GM23338 (cell line): ENCODE measurements at regions not wholly inside any gene's neighbourhood (a gene's known extent, or its start where the extent isn't known, plus 50 kb on each side); places are given as distances from the start of the nearest gene placed in this dataset.

ENCODE experiments used
- ATAC-seq: fragments of 200-7000 bp; cut with Tn5 transposase; 3 replicates; pipeline ENCODE4 v1.9.1; 2020
- DNase-seq: peaks from one replicate; pipeline ENCODE4 v3.0.0-alpha.2; 2015; ENCODE audit warnings: low spot score
- H2AFZ ChIP-seq: fragments of 200-600 bp; sonication (generic); 2 replicates; pipeline ENCODE4 v1.8.0; 2016; ENCODE audit warnings: antibody characterized with exemption, mild to moderate bottlenecking, moderate library complexity
- H3F3A ChIP-seq: fragments of 200-600 bp; sonication (generic); replicated peaks from 2 replicates; pipeline ENCODE4 v1.8.0; 2017; ENCODE audit warnings: antibody characterized with exemption, mixed run types, low read depth
- H3K27ac ChIP-seq: fragments of 200-600 bp; sonication (generic); 2 replicates; pipeline ENCODE4 v1.6.1; 2016; ENCODE audit warnings: low read depth
- H3K27me3 ChIP-seq: fragments of 200-600 bp; sonication (generic); 2 replicates; pipeline ENCODE4 v1.8.0; 2016; ENCODE audit warnings: mild to moderate bottlenecking, mixed run types, moderate library complexity; ENCODE audit not compliant: insufficient read depth
- H3K36me3 ChIP-seq: fragments of 200-600 bp; sonication (generic); 2 replicates; pipeline ENCODE4 v1.8.0; 2016; ENCODE audit warnings: mild to moderate bottlenecking; ENCODE audit not compliant: insufficient read depth
- H3K4me1 ChIP-seq: fragments of 200-600 bp; sonication (generic); 2 replicates; pipeline ENCODE4 v1.8.0; 2016; ENCODE audit warnings: mild to moderate bottlenecking, moderate library complexity; ENCODE audit not compliant: insufficient read depth
- H3K4me2 ChIP-seq: fragments of 200-600 bp; sonication (generic); 2 replicates; pipeline ENCODE4 v1.7.1; 2017; ENCODE audit warnings: mixed run types
- H3K4me3 ChIP-seq: fragments of 200-600 bp; sonication (generic); 2 replicates; pipeline ENCODE4 v1.6.1; 2016; ENCODE audit warnings: mixed run types
- H3K79me2 ChIP-seq: fragments of 200-600 bp; sonication (generic); replicated peaks from 2 replicates; pipeline ENCODE4 v1.8.0; 2017; ENCODE audit warnings: mild to moderate bottlenecking; ENCODE audit not compliant: insufficient read depth
- H3K9me2 ChIP-seq: fragments of 200-600 bp; sonication (generic); 2 replicates; pipeline ENCODE4 v1.8.0; 2017; ENCODE audit not compliant: insufficient read depth
- H4K20me1 ChIP-seq: fragments of 200-600 bp; sonication (generic); replicated peaks from 2 replicates; pipeline ENCODE4 v1.8.0; 2017; ENCODE audit warnings: mild to moderate bottlenecking; ENCODE audit not compliant: insufficient read depth
- H3K27ac Mint-ChIP-seq: 2 replicates; pipeline ENCODE4 v1.8.0; 2020; ENCODE audit warnings: inconsistent platforms, mild to moderate bottlenecking, moderate library complexity, mixed read lengths
- H3K27me3 Mint-ChIP-seq: 3 replicates; pipeline ENCODE4 v1.8.0; 2022; ENCODE audit warnings: low read depth, mild to moderate bottlenecking, moderate library complexity, mixed read lengths, inconsistent platforms; ENCODE audit not compliant: insufficient read depth, poor library complexity
- H3K36me3 Mint-ChIP-seq: 3 replicates; pipeline ENCODE4 v1.8.0; 2021; ENCODE audit warnings: low read depth, mild to moderate bottlenecking, inconsistent platforms, moderate library complexity, mixed read lengths
- H3K4me1 Mint-ChIP-seq: 3 replicates; pipeline ENCODE4 v1.8.0; 2020; ENCODE audit warnings: mild to moderate bottlenecking, inconsistent platforms, mixed read lengths
- H3K4me3 Mint-ChIP-seq: 3 replicates; pipeline ENCODE4 v1.8.0; 2021; ENCODE audit warnings: moderate library complexity, mild to moderate bottlenecking, inconsistent platforms, mixed read lengths
- H3K9me3 Mint-ChIP-seq: 3 replicates; pipeline ENCODE4 v1.8.0; 2020; ENCODE audit warnings: moderate library complexity, mild to moderate bottlenecking, inconsistent platforms, mixed read lengths
- CREB1 ChIP-seq: fragments of 250-450 bp; sonication (Bioruptor Pico); IDR thresholded peaks from 2 replicates; pipeline ENCODE4 v1.5.0; 2020; ENCODE audit warnings: low read depth, mild to moderate bottlenecking, moderate library complexity
- CTCF ChIP-seq, 2 experiments: fragments of 200-600 bp in 1 of 2; sonication (generic) in 1 of 2; conservative IDR thresholded peaks; 2 replicates each; pipeline versions ENCODE4 v1.5.1 to v1.6.1; 2016 to 2017; ENCODE audit warnings: antibody characterized with exemption in 2 of 2, low read depth in 2 of 2, mild to moderate bottlenecking in 2 of 2, moderate library complexity in 1 of 2
- EZH2 ChIP-seq: fragments of 200-600 bp; sonication (generic); IDR thresholded peaks from one replicate; pipeline ENCODE4 v1.8.0; 2017; ENCODE audit warnings: antibody characterized with exemption, mild to moderate bottlenecking, low read depth; ENCODE audit not compliant: unreplicated experiment
- EZH2phosphoT487 ChIP-seq: fragments of 200-600 bp; sonication (generic); IDR thresholded peaks from one replicate; pipeline ENCODE4 v1.8.1; 2018; ENCODE audit warnings: antibody characterized with exemption; ENCODE audit not compliant: unreplicated experiment
- JUNB ChIP-seq: IDR thresholded peaks from one replicate; pipeline ENCODE4 v1.6.1; 2016; ENCODE audit warnings: antibody characterized with exemption; ENCODE audit not compliant: unreplicated experiment
- POLR2AphosphoS5 ChIP-seq: IDR thresholded peaks from 2 replicates; pipeline ENCODE4 v1.6.1; 2016; ENCODE audit warnings: antibody characterized with exemption, low read depth
- STAT1 ChIP-seq: IDR thresholded peaks from one replicate; pipeline ENCODE4 v1.6.1; 2016; ENCODE audit warnings: antibody characterized with exemption; ENCODE audit not compliant: unreplicated experiment
- ZNF114 ChIP-seq: fragments of 250-450 bp; sonication (Bioruptor Pico); IDR thresholded peaks from 2 replicates; pipeline ENCODE4 v1.5.0; 2020; ENCODE audit warnings: mild to moderate bottlenecking, moderate library complexity
- ZNF331 ChIP-seq: fragments of 250-450 bp; sonication (Bioruptor Pico); IDR thresholded peaks from 2 replicates; pipeline ENCODE4 v1.5.0; 2020; ENCODE audit warnings: low read depth, mild to moderate bottlenecking, moderate library complexity
- TF ChIP-seq, protein P1 (sequence below): fragments of 250-450 bp; sonication (Bioruptor Pico); IDR thresholded peaks from 2 replicates; pipeline ENCODE4 v1.5.0; 2020; ENCODE audit warnings: mild to moderate bottlenecking, moderate library complexity
- TF ChIP-seq, protein P2 (sequence below): IDR thresholded peaks from one replicate; pipeline ENCODE4 v1.6.1; 2018; ENCODE audit warnings: antibody characterized with exemption; ENCODE audit not compliant: unreplicated experiment

DNA sequence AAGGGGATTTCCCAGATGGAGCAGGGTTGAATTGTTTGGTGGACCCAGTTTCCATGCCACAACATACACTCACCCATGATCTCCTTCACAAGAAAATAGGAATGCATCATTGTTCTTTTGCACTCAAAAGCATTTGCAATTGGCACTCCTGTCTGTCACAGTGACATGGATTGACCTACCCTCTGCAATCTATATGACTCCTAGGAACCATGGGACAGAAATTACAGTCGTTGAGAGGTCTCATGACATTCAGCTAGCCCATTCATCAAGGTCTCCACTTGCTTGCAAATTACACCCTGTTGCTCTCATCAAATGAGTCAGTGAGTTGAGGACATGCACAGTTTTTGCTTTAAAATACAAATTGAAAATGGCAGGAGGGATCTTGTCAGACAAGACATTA is 448.5 kb downstream of the LPIN1 start (continued):
- TF ChIP-seq, protein P1, sequence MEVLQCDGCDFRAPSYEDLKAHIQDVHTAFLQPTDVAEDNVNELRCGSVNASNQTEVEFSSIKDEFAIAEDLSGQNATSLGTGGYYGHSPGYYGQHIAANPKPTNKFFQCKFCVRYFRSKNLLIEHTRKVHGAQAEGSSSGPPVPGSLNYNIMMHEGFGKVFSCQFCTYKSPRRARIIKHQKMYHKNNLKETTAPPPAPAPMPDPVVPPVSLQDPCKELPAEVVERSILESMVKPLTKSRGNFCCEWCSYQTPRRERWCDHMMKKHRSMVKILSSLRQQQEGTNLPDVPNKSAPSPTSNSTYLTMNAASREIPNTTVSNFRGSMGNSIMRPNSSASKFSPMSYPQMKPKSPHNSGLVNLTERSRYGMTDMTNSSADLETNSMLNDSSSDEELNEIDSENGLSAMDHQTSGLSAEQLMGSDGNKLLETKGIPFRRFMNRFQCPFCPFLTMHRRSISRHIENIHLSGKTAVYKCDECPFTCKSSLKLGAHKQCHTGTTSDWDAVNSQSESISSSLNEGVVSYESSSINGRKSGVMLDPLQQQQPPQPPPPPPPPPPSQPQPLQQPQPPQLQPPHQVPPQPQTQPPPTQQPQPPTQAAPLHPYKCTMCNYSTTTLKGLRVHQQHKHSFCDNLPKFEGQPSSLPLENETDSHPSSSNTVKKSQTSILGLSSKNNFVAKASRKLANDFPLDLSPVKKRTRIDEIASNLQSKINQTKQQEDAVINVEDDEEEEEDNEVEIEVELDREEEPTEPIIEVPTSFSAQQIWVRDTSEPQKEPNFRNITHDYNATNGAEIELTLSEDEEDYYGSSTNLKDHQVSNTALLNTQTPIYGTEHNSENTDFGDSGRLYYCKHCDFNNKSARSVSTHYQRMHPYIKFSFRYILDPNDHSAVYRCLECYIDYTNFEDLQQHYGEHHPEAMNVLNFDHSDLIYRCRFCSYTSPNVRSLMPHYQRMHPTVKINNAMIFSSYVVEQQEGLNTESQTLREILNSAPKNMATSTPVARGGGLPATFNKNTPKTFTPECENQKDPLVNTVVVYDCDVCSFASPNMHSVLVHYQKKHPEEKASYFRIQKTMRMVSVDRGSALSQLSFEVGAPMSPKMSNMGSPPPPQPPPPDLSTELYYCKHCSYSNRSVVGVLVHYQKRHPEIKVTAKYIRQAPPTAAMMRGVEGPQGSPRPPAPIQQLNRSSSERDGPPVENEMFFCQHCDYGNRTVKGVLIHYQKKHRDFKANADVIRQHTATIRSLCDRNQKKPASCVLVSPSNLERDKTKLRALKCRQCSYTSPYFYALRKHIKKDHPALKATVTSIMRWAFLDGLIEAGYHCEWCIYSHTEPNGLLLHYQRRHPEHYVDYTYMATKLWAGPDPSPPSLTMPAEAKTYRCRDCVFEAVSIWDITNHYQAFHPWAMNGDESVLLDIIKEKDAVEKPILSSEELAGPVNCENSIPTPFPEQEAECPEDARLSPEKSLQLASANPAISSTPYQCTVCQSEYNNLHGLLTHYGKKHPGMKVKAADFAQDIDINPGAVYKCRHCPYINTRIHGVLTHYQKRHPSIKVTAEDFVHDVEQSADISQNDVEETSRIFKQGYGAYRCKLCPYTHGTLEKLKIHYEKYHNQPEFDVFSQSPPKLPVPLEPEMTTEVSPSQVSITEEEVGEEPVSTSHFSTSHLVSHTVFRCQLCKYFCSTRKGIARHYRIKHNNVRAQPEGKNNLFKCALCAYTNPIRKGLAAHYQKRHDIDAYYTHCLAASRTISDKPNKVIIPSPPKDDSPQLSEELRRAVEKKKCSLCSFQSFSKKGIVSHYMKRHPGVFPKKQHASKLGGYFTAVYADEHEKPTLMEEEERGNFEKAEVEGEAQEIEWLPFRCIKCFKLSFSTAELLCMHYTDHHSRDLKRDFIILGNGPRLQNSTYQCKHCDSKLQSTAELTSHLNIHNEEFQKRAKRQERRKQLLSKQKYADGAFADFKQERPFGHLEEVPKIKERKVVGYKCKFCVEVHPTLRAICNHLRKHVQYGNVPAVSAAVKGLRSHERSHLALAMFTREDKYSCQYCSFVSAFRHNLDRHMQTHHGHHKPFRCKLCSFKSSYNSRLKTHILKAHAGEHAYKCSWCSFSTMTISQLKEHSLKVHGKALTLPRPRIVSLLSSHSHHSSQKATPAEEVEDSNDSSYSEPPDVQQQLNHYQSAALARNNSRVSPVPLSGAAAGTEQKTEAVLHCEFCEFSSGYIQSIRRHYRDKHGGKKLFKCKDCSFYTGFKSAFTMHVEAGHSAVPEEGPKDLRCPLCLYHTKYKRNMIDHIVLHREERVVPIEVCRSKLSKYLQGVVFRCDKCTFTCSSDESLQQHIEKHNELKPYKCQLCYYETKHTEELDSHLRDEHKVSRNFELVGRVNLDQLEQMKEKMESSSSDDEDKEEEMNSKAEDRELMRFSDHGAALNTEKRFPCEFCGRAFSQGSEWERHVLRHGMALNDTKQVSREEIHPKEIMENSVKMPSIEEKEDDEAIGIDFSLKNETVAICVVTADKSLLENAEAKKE (CRISPR knock-in tag), result no peak
- TF ChIP-seq EZH2phosphoT487 (no peak), ZNF114 (CRISPR knock-in tag) (no peak), EZH2 (no peak), CTCF (conservative IDR thresholded peaks at IDR 0.05; ENCODE audit: low read depth in 2 of 2) (no peak)

DNA sequence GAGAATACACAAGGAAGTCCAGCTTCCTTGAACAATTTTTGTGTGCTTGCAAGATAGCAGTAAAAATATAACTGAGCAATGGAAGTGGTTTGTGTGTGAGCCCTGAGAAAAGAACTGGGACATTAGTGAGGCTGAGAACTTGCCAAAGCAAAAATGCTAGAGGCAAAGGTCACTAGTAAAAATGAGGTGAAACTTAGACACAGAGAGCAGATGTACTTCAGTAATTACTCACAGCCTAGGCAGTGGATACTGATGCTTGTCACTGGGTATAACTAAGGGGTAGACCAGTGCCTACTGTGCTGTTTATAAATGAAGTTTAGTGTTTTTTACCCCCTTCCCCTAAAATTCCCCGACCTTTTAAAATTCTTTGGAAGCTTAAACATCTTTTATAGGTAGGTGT is 450.1 kb downstream of the LPIN1 start:
- DNase-seq (no peak), ATAC-seq (no peak)
- Histone ChIP-seq H3K4me1 (no peaks in the 10 kb centered on the region), H3K36me3 (no peaks in the 10 kb centered on the region), H3K4me3 (no peak overlapping the region), H3F3A (no peaks in the 10 kb centered on the region), H3K27ac (no peak overlapping the region), H3K79me2 (no peaks in the 10 kb centered on the region), H2AFZ (no peak overlapping the region), H3K27me3 (no peaks in the 10 kb centered on the region), H4K20me1 (no peaks in the 10 kb centered on the region), H3K4me2 (no peak overlapping the region), H3K9me2 (peaks cover 6% of the 10 kb centered on the region; the same call in 1 of the 2 replicates)
- peaks cover 4% of the 10 kb centered on the region; the same call in 2 of the 3 replicates for H3K36me3 Mint-ChIP-seq
- H3K4me3 Mint-ChIP-seq, result no peak overlapping the region
- H3K9me3 Mint-ChIP-seq, result peaks cover 7% of the 10 kb centered on the region; the same call in 2 of the 3 replicates
- H3K27ac Mint-ChIP-seq, result no peak overlapping the region
- H3K27me3 Mint-ChIP-seq, result no peaks in the 10 kb centered on the region
- peaks cover 6% of the 10 kb centered on the region; the same call in 1 of the 3 replicates for H3K4me1 Mint-ChIP-seq
- no peak for TF ChIP-seq POLR2AphosphoS5
- TF ChIP-seq EZH2phosphoT487, result no peak
- TF ChIP-seq CREB1 (CRISPR knock-in tag), result no peak
- TF ChIP-seq, protein P2, sequence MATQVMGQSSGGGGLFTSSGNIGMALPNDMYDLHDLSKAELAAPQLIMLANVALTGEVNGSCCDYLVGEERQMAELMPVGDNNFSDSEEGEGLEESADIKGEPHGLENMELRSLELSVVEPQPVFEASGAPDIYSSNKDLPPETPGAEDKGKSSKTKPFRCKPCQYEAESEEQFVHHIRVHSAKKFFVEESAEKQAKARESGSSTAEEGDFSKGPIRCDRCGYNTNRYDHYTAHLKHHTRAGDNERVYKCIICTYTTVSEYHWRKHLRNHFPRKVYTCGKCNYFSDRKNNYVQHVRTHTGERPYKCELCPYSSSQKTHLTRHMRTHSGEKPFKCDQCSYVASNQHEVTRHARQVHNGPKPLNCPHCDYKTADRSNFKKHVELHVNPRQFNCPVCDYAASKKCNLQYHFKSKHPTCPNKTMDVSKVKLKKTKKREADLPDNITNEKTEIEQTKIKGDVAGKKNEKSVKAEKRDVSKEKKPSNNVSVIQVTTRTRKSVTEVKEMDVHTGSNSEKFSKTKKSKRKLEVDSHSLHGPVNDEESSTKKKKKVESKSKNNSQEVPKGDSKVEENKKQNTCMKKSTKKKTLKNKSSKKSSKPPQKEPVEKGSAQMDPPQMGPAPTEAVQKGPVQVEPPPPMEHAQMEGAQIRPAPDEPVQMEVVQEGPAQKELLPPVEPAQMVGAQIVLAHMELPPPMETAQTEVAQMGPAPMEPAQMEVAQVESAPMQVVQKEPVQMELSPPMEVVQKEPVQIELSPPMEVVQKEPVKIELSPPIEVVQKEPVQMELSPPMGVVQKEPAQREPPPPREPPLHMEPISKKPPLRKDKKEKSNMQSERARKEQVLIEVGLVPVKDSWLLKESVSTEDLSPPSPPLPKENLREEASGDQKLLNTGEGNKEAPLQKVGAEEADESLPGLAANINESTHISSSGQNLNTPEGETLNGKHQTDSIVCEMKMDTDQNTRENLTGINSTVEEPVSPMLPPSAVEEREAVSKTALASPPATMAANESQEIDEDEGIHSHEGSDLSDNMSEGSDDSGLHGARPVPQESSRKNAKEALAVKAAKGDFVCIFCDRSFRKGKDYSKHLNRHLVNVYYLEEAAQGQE, result no peak
- TF ChIP-seq JUNB, result no peak
- no peak for TF ChIP-seq ZNF114 (CRISPR knock-in tag)
- no peak for TF ChIP-seq EZH2
- no peak for TF ChIP-seq CTCF (conservative IDR thresholded peaks at IDR 0.05; ENCODE audit: low read depth in 2 of 2)
- TF ChIP-seq STAT1, result no peak
- no peak for TF ChIP-seq ZNF331 (CRISPR knock-in tag)
